ENCODE measurements at regions not wholly inside any gene's neighbourhood (a gene's known extent, or its start where the extent isn't known, plus 50 kb on each side); places are given as distances from the start of the nearest gene placed in this dataset.

DNA sequence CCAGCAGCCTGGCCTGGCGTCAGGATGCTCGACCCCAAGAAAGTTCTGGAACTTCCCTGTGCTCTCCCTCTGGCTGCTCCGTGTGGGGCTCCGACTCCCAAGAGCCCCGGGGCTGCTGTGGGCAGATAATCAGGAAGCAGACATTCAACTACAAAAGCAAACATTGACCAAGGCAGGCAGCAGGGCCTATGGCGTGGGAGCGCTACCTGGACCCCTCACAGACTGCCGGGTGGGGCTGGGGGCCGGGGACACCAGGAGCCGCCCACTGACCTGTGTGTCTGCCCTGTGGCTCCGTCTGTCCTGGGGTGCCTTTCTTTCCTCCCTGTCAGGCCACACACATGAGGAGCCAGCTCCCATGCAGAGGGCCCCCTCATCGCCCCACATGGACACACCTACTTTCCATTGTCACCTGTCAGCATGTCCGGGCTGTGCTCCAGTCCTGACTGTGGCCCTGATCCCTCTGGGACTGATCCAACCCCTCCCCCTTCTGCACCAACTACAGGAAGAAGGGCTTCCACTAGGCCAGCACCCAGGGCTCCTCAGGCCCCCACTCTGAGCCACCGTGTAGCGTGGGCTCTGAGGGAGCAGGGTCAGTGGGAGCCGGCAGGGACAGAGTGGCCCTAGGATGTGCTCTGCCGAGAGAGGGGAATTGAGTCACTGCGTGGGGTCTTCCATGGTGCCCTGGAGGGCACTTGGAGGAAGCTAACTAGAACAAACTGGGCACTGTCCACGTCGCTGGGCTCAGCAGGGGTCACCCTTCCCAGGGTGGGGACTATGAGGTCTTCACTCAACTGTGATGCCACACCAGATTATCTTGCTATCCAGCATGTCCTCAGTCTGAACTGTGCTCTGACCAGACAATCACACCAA lies 215.4 kb upstream of the C14orf180 start:
- 0 out of 2 replicates have a peak, but pooled peaks cover 1% of the 10 kb centered on the region for H3K27me3 ChIP-seq (replicated peaks; ENCODE audit: control insufficient read depth, insufficient read depth, low read length)
- no peak overlapping the region for H3K4me3 Mint-ChIP-seq (ENCODE audit: unreplicated experiment)
- peak in 1 of 2 experiments; percentile 25 for DNase-seq
- no peaks in the 10 kb centered on the region for H3K9me3 Mint-ChIP-seq (ENCODE audit: unreplicated experiment)
- ChIA-PET CTCF (no interaction called here), POLR2A (no interaction called here)
- H3K4me1 ChIP-seq, result no peaks in the 10 kb centered on the region
- no peaks in the 10 kb centered on the region for H3K4me1 Mint-ChIP-seq (ENCODE audit: low read depth, unreplicated experiment)
- 0 out of 2 replicates have a peak, but pooled peaks cover 4% of the 10 kb centered on the region for H3K9me3 ChIP-seq
- TF ChIP-seq CTCF (IDR thresholded peaks at IDR 0.05; ENCODE audit: insufficient read depth in 1 of 2, low read depth in 1 of 2, low read length in 1 of 2, severe bottlenecking in 1 of 2, unreplicated experiment in 1 of 2), result no peak
- intact Hi-C loops (cut with micrococcal nuclease; ENCODE audit: unreplicated experiment), result no loop called here
- H3K27me3 Mint-ChIP-seq (ENCODE audit: insufficient read depth, unreplicated experiment), result peaks cover 10% of the 10 kb centered on the region
- no peaks in the 10 kb centered on the region for H3K36me3 ChIP-seq (ENCODE audit: control insufficient read depth, insufficient read depth, low read length)
- H3K36me3 Mint-ChIP-seq (ENCODE audit: insufficient read depth, unreplicated experiment), result no peaks in the 10 kb centered on the region
- H3K27ac Mint-ChIP-seq (ENCODE audit: unreplicated experiment), result no peak overlapping the region
- BruUV-seq (replicated peaks), result no TSS peak
- no peak overlapping the region for H3K4me3 ChIP-seq (ENCODE audit: low read depth, low read length)

DNA sequence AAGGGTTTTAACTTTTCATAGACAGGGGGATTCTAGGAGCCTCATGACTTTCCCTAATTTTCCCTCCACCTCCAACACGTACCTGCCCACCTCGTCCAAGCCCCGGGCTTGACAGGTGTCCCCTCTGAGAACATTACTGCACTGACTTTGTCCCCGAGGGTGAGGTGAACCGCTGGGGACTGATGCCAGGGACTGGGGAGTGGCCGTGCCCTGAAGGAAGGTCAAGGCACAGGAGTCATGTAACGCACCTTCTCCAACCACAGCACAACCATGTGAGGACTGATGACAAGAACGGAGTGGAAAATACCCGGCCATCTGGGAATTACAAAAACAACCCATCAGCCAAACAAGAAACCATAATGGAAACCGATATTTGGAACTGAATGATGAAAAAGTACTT lies 214.7 kb upstream of the C14orf180 start:
- Histone ChIP-seq H3K9me3 (0 out of 2 replicates have a peak, but pooled peaks cover 4% of the 10 kb centered on the region), H3K36me3 (ENCODE audit: control insufficient read depth, insufficient read depth, low read length) (no peaks in the 10 kb centered on the region), H3K4me3 (ENCODE audit: low read depth, low read length) (no peak overlapping the region), H3K4me1 (no peaks in the 10 kb centered on the region), H3K27me3 (replicated peaks; ENCODE audit: control insufficient read depth, insufficient read depth, low read length) (0 out of 2 replicates have a peak, but pooled peaks cover 1% of the 10 kb centered on the region)
- no peak for TF ChIP-seq CTCF (IDR thresholded peaks at IDR 0.05; ENCODE audit: insufficient read depth in 1 of 2, low read depth in 1 of 2, low read length in 1 of 2, severe bottlenecking in 1 of 2, unreplicated experiment in 1 of 2)
- no peak for DNase-seq
- peaks cover 12% of the 10 kb centered on the region for H3K27me3 Mint-ChIP-seq (ENCODE audit: insufficient read depth, unreplicated experiment)
- H3K4me1 Mint-ChIP-seq (ENCODE audit: low read depth, unreplicated experiment), result no peaks in the 10 kb centered on the region
- no peak overlapping the region for H3K27ac Mint-ChIP-seq (ENCODE audit: unreplicated experiment)
- intact Hi-C loops (cut with micrococcal nuclease; ENCODE audit: unreplicated experiment), result loop anchor here (5.0 kb wide), 1 partner anchor 288 kb away; no protein-coding TSS in a partner anchor
- ChIA-PET POLR2A (no interaction called here), CTCF (no interaction called here)
- H3K9me3 Mint-ChIP-seq (ENCODE audit: unreplicated experiment), result no peaks in the 10 kb centered on the region
- BruUV-seq (replicated peaks), result no TSS peak
- H3K36me3 Mint-ChIP-seq (ENCODE audit: insufficient read depth, unreplicated experiment), result no peaks in the 10 kb centered on the region
- H3K4me3 Mint-ChIP-seq (ENCODE audit: unreplicated experiment), result no peak overlapping the region

- Histone ChIP-seq H3K4me3 (ENCODE audit: low read depth, low read length) (no peak overlapping the region), H3K36me3 (ENCODE audit: control insufficient read depth, insufficient read depth, low read length) (no peaks in the 10 kb centered on the region), H3K4me1 (no peaks in the 10 kb centered on the region), H3K27me3 (replicated peaks; ENCODE audit: control insufficient read depth, insufficient read depth, low read length) (no peaks in the 10 kb centered on the region), H3K9me3 (0 out of 2 replicates have a peak, but pooled peaks cover 4% of the 10 kb centered on the region)
- no peak overlapping the region for H3K4me3 Mint-ChIP-seq (ENCODE audit: unreplicated experiment)
- CTCF ChIA-PET, result interaction anchor here (0.6 kb wide), 1 partner anchor 179 kb away, joined by 3 read pairs; no protein-coding TSS in a partner anchor
- H3K4me1 Mint-ChIP-seq (ENCODE audit: low read depth, unreplicated experiment), result no peaks in the 10 kb centered on the region
- no peak for TF ChIP-seq CTCF (IDR thresholded peaks at IDR 0.05; ENCODE audit: insufficient read depth in 1 of 2, low read depth in 1 of 2, low read length in 1 of 2, severe bottlenecking in 1 of 2, unreplicated experiment in 1 of 2)
- BruUV-seq (replicated peaks), result no TSS peak
- no peaks in the 10 kb centered on the region for H3K36me3 Mint-ChIP-seq (ENCODE audit: insufficient read depth, unreplicated experiment)
- POLR2A ChIA-PET, result no interaction called here
- no peak for DNase-seq
- H3K27ac Mint-ChIP-seq (ENCODE audit: unreplicated experiment), result no peak overlapping the region
- no peaks in the 10 kb centered on the region for H3K9me3 Mint-ChIP-seq (ENCODE audit: unreplicated experiment)
- intact Hi-C loops (cut with micrococcal nuclease; ENCODE audit: unreplicated experiment), result loop anchor here (5.0 kb wide), 1 partner anchor 290 kb away; no protein-coding TSS in a partner anchor
- H3K27me3 Mint-ChIP-seq (ENCODE audit: insufficient read depth, unreplicated experiment), result peaks cover 16% of the 10 kb centered on the region
These were observed 212.4 kb upstream of the C14orf180 start for GRCh38 chr14:104366931-104367865.
